Astrocyte (in vitro differentiated cells and primary cell): ENCODE measurements at regions not wholly inside any gene's neighbourhood (a gene's known extent, or its start where the extent isn't known, plus 50 kb on each side); places are given as distances from the start of the nearest gene placed in this dataset.

ENCODE experiments used
- DNase-seq: peaks from one replicate; pipeline ENCODE4 v3.0.0-alpha.2; 2010; ENCODE audit warnings: low read depth
- FAIRE-seq: peaks from 2 replicates; lab custom pipeline; 2011; peaks lifted over from hg19 to GRCh38; lab: Jason Lieb, UNC
- H2AFZ ChIP-seq: 2 replicates; pipeline ENCODE4 v1.6.0; 2012; ENCODE audit warnings: low read depth, low read length, inconsistent platforms
- H3K27ac ChIP-seq: 2 replicates; pipeline ENCODE4 v1.5.1; 2011; ENCODE audit warnings: low read depth, low read length, inconsistent platforms
- H3K27me3 ChIP-seq: 2 replicates; pipeline ENCODE4 v1.6.0; 2011; ENCODE audit warnings: low read length, inconsistent platforms; ENCODE audit not compliant: insufficient read depth
- H3K36me3 ChIP-seq: 2 replicates; pipeline ENCODE4 v1.5.1; 2011; ENCODE audit warnings: low read length, inconsistent platforms; ENCODE audit not compliant: insufficient read depth
- H3K4me1 ChIP-seq: 2 replicates; pipeline ENCODE4 v1.5.1; 2011; ENCODE audit warnings: low read length, inconsistent platforms; ENCODE audit not compliant: insufficient read depth
- H3K4me2 ChIP-seq: 2 replicates; pipeline ENCODE4 v1.6.0; 2012; ENCODE audit warnings: low read length, inconsistent platforms
- H3K4me3 ChIP-seq: 2 replicates; pipeline ENCODE4 v1.5.1; 2011; ENCODE audit warnings: low read depth, mild to moderate bottlenecking, low read length, inconsistent platforms; ENCODE audit not compliant: insufficient read depth
- H3K79me2 ChIP-seq: 2 replicates; pipeline ENCODE4 v1.6.0; 2012; ENCODE audit warnings: mild to moderate bottlenecking, low read length, inconsistent platforms; ENCODE audit not compliant: insufficient read depth
- H3K9ac ChIP-seq: 2 replicates; pipeline ENCODE4 v1.6.0; 2012; ENCODE audit warnings: mild to moderate bottlenecking, low read length, inconsistent platforms
- H3K9me3 ChIP-seq: 2 replicates; pipeline ENCODE4 v1.5.1; 2012; ENCODE audit warnings: low read depth, mild to moderate bottlenecking, low read length, inconsistent platforms; ENCODE audit not compliant: insufficient read depth
- H4K20me1 ChIP-seq: 2 replicates; pipeline ENCODE4 v1.6.0; 2012; ENCODE audit warnings: low read length, inconsistent platforms; ENCODE audit not compliant: insufficient read depth
- H3K27ac Mint-ChIP-seq: one replicate; pipeline ENCODE4 v1.8.0; 2021; ENCODE audit warnings: mild to moderate bottlenecking, mixed read lengths; ENCODE audit not compliant: unreplicated experiment
- H3K27me3 Mint-ChIP-seq: one replicate; pipeline ENCODE4 v1.8.0; 2021; ENCODE audit warnings: low read depth, mixed read lengths; ENCODE audit not compliant: unreplicated experiment
- H3K36me3 Mint-ChIP-seq: one replicate; pipeline ENCODE4 v1.8.0; 2021; ENCODE audit warnings: low read depth, mixed read lengths; ENCODE audit not compliant: unreplicated experiment
- H3K4me1 Mint-ChIP-seq: one replicate; pipeline ENCODE4 v1.8.0; 2021; ENCODE audit warnings: low read depth, mixed read lengths; ENCODE audit not compliant: unreplicated experiment
- H3K4me3 Mint-ChIP-seq: one replicate; pipeline ENCODE4 v1.8.0; 2021; ENCODE audit warnings: mild to moderate bottlenecking, moderate library complexity, mixed read lengths; ENCODE audit not compliant: unreplicated experiment
- H3K9me3 Mint-ChIP-seq: one replicate; pipeline ENCODE4 v1.8.0; 2021; ENCODE audit warnings: mild to moderate bottlenecking, mixed read lengths; ENCODE audit not compliant: unreplicated experiment
- EZH2 ChIP-seq: IDR thresholded peaks from 2 replicates; pipeline ENCODE4 v1.6.1; 2012; ENCODE audit warnings: mild to moderate bottlenecking, low read length, inconsistent platforms; ENCODE audit not compliant: insufficient read depth
- TF ChIP-seq, protein P1 (sequence below): IDR thresholded peaks from 2 replicates; pipeline ENCODE4 v1.5.1; 2011; ENCODE audit warnings: low read depth, mild to moderate bottlenecking, inconsistent platforms, low read length, moderate library complexity; ENCODE audit not compliant: insufficient read depth

DNA sequence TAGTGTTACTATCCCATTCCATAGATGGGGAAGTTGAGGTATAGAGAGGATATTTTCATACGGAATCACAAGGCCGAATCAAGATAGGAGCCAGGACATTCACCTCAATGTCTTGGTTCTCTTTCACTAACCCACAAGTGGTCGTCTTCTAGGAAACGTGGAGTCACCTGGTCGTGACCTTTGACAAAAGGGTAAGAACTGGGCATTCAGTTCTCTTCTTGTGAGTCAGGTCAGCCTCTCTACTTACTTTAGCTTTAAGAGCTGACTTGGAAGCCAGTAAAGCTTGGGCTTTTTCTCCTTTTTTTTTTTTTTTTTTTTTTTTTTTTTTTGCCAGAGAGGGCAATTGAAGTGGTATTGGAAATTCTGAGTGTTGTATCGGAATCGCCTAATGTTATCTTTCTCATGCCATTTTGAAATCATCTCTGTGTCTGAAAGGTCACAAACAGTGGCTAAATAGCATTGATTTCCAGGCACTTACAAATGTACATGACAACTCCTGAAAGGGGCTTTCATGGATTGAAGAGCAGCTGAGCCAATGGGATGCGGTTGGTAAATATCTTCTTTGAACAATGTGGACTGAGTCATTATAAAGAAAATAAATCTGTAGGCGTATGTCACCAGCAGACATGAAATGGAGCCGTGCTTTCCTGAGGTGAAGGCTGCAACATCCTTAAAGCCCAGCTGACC is 356.9 kb downstream of the KIF16B start:
- H4K20me1 ChIP-seq: no peaks in the 10 kb centered on the region
- FAIRE-seq (no peak), DNase-seq (no peak)
- H3K9me3 ChIP-seq: no peaks in the 10 kb centered on the region
- H3K4me3 ChIP-seq: no peak overlapping the region
- H3K27me3 ChIP-seq: no peaks in the 10 kb centered on the region
- H3K4me1 ChIP-seq: no peaks in the 10 kb centered on the region
- no peak overlapping the region for H3K27ac Mint-ChIP-seq
- no peak overlapping the region for H3K9ac ChIP-seq
- no peaks in the 10 kb centered on the region for H3K36me3 Mint-ChIP-seq
- no peak overlapping the region for H3K4me2 ChIP-seq
- no peak overlapping the region for H2AFZ ChIP-seq
- peaks cover 2% of the 10 kb centered on the region for H3K27me3 Mint-ChIP-seq
- no peak overlapping the region for H3K4me3 Mint-ChIP-seq
- TF ChIP-seq, protein P1, sequence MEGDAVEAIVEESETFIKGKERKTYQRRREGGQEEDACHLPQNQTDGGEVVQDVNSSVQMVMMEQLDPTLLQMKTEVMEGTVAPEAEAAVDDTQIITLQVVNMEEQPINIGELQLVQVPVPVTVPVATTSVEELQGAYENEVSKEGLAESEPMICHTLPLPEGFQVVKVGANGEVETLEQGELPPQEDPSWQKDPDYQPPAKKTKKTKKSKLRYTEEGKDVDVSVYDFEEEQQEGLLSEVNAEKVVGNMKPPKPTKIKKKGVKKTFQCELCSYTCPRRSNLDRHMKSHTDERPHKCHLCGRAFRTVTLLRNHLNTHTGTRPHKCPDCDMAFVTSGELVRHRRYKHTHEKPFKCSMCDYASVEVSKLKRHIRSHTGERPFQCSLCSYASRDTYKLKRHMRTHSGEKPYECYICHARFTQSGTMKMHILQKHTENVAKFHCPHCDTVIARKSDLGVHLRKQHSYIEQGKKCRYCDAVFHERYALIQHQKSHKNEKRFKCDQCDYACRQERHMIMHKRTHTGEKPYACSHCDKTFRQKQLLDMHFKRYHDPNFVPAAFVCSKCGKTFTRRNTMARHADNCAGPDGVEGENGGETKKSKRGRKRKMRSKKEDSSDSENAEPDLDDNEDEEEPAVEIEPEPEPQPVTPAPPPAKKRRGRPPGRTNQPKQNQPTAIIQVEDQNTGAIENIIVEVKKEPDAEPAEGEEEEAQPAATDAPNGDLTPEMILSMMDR: no peak
- TF ChIP-seq EZH2: no peak
- no peaks in the 10 kb centered on the region for H3K9me3 Mint-ChIP-seq
- no peaks in the 10 kb centered on the region for H3K79me2 ChIP-seq
- no peak overlapping the region for H3K27ac ChIP-seq
- H3K36me3 ChIP-seq: no peaks in the 10 kb centered on the region
- no peaks in the 10 kb centered on the region for H3K4me1 Mint-ChIP-seq

DNA sequence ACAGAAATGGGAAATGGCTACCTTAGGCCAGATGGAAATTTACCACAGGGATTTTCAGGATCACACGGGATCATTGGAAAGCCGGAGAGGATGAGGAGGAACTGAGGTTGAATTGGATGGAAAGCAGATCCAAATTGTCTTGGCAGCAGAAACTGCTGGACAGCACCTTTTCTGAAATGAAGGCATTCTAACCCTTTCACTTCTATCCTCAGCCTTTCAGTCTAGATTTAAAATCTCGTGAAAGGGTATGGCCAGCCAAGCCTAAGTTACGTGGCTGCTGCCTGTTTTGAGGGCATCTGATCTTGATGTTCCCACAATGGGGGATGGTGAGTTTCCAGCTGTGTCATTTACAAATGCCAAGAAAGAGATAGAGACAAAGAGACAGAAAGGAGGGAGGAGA is 358.2 kb downstream of the KIF16B start:
- Histone ChIP-seq H3K4me2 (no peak overlapping the region), H3K4me1 (no peaks in the 10 kb centered on the region), H3K36me3 (no peaks in the 10 kb centered on the region), H3K9ac (no peak overlapping the region), H3K27ac (no peak overlapping the region), H3K9me3 (no peaks in the 10 kb centered on the region), H3K27me3 (no peaks in the 10 kb centered on the region), H4K20me1 (no peaks in the 10 kb centered on the region), H3K4me3 (no peak overlapping the region), H3K79me2 (no peaks in the 10 kb centered on the region), H2AFZ (no peak overlapping the region)
- Mint-ChIP-seq H3K4me1 (no peaks in the 10 kb centered on the region), H3K36me3 (no peaks in the 10 kb centered on the region), H3K9me3 (no peaks in the 10 kb centered on the region), H3K27me3 (peaks cover 2% of the 10 kb centered on the region), H3K27ac (no peak overlapping the region), H3K4me3 (no peak overlapping the region)
- TF ChIP-seq EZH2: no peak
- TF ChIP-seq, protein P1: no peak
- FAIRE-seq (no peak), DNase-seq (no peak)

DNA sequence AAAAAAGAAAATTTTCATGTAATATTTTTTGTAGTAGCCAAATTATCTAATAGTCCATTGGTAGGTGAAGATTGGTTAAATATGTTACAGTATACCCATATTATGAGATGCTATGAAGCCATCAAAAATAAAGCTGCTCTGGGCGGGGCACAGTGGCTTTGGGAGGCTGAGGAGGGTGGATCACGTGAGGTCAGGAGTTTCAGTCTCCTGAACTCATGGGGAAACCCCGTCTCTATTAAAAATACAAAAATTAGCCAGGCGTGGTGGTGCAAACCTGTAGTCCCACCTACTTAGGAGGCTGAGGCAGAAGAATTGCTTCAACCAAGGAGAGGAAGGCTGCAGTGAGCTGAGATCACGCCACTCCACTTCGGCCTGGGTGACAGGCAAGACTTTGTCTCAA is 360.5 kb downstream of the KIF16B start:
- no peak overlapping the region for H2AFZ ChIP-seq
- H3K36me3 ChIP-seq: no peaks in the 10 kb centered on the region
- H3K4me1 Mint-ChIP-seq: no peaks in the 10 kb centered on the region
- no peak overlapping the region for H3K4me3 Mint-ChIP-seq
- H3K27ac ChIP-seq: no peak overlapping the region
- TF ChIP-seq, protein P1: no peak
- TF ChIP-seq EZH2: no peak
- no peaks in the 10 kb centered on the region for H3K27me3 ChIP-seq
- DNase-seq: no peak
- H3K36me3 Mint-ChIP-seq: no peaks in the 10 kb centered on the region
- H3K4me1 ChIP-seq: no peaks in the 10 kb centered on the region
- H3K27me3 Mint-ChIP-seq: no peaks in the 10 kb centered on the region
- H3K27ac Mint-ChIP-seq: no peak overlapping the region
- FAIRE-seq: no peak
- no peaks in the 10 kb centered on the region for H3K79me2 ChIP-seq
- H3K9ac ChIP-seq: no peak overlapping the region
- H4K20me1 ChIP-seq: no peaks in the 10 kb centered on the region
- H3K9me3 Mint-ChIP-seq: peaks cover 3% of the 10 kb centered on the region
- H3K4me2 ChIP-seq: no peak overlapping the region
- H3K4me3 ChIP-seq: no peak overlapping the region
- H3K9me3 ChIP-seq: no peaks in the 10 kb centered on the region
